ENCODE measurements at regions not wholly inside any gene's neighbourhood (a gene's known extent, or its start where the extent isn't known, plus 50 kb on each side); places are given as distances from the start of the nearest gene placed in this dataset.

DNA sequence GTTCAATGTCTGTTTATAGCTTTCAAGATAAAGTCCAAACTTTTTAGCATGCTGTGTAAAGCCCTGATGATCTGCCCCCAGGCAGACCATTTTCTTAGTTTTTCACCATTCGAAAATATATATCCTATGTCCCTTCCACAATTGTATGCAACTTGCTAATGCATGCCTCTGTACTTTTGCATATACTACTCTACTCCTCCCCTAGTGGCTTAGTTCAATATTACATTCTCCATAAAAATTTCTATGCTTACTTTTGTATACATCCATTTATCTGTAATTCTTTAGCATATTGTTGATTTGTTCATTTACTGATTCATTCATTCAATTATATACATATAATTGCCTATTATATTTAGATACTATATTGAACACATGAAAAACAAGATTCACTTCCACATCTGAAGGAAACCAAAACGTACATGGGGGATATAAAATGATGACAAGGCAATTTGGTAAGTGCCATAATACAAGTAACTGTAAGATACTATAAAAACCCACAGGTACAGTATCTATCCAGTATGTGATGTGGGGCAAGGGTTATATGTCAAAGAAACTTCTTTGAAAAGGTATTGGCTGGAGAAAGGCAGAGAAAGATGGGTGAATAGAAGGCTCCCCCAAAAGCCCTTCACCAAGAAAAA lies 902.5 kb downstream of the FAM133A start:
- no peak for TF ChIP-seq CTCF (IDR thresholded peaks at IDR 0.05; ENCODE audit: low read depth, low read length)
- no peak overlapping the region for H3K4me3 ChIP-seq (ENCODE audit: low read depth, low read length)
- no peak for DNase-seq (ENCODE audit: low read depth, low spot score)
- in situ Hi-C loops (cut with HindIII; ENCODE audit: low sequenced_read_pairs), result no loop called here

DNA sequence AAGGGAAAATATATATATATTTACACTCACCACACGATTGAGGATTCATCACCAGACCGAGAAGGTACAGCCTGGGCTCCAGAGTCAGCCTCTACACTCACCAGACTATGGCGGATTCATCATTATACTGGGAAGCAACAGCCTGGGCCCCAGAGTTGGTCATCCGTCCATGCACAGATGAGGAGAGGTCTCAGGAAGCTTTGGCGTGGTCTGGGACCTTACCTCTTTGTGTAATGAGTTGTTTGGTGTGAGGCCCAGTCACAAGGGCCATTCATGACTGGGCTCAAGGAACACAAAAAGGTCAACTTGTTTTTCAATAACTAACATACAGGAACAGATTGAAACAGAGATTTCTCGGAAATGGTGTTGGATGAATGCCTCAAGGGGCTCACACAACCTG lies 926.1 kb downstream of the FAM133A start:
- in situ Hi-C loops (cut with HindIII; ENCODE audit: low sequenced_read_pairs), result no loop called here
- DNase-seq (ENCODE audit: low read depth, low spot score), result no peak
- no peak for TF ChIP-seq CTCF (IDR thresholded peaks at IDR 0.05; ENCODE audit: low read depth, low read length)
- no peak overlapping the region for H3K4me3 ChIP-seq (ENCODE audit: low read depth, low read length)

DNA sequence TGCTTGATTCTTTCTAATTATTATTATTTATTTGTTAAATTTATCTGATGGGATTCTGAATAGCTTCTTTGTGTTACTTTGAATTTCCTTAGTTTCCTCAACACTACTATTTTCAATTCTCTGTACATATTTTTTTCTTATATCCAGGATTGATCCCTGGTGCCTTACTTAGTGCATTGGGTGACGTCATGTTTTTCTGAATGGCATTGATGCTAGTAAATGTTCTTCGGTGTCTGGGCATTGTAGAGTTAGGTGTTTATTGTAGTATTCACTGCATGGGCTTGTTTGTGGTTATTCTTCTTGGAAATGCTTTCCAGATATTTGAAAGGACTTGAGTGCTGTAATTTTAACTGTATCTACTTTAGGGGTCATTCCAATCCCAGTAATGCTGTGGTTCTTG lies 938.1 kb downstream of the FAM133A start:
- TF ChIP-seq CTCF (IDR thresholded peaks at IDR 0.05; ENCODE audit: low read depth, low read length), result no peak
- DNase-seq (ENCODE audit: low read depth, low spot score), result no peak
- in situ Hi-C loops (cut with HindIII; ENCODE audit: low sequenced_read_pairs), result no loop called here
- no peak overlapping the region for H3K4me3 ChIP-seq (ENCODE audit: low read depth, low read length)

DNA sequence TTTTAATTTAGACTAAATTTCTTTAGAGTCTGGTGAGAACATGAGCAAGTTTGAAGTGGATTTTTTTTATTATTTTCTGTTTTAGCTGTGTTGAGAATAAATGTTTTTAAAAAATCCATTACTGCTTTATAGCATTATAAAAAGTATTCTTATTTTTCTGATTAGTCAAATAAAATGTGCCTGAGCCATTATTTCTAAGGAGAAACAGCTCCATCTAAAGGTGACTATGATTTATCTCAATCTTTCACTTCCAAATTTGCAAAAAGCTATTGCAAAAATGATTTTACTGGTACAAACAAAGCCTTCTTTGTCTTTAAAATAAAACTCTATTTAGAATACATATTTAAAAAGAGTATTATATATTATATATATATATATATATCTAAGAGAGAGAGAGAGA lies 959.2 kb downstream of the FAM133A start:
- in situ Hi-C loops (cut with HindIII; ENCODE audit: low sequenced_read_pairs), result no loop called here
- no peak for DNase-seq (ENCODE audit: low read depth, low spot score)
- no peak overlapping the region for H3K4me3 ChIP-seq (ENCODE audit: low read depth, low read length)

GRCh38 chrX:94635003-94635402 lies 961.0 kb downstream of the FAM133A start:
- no peak for DNase-seq (ENCODE audit: low read depth, low spot score)
- in situ Hi-C loops (cut with HindIII; ENCODE audit: low sequenced_read_pairs), result no loop called here
- no peak overlapping the region for H3K4me3 ChIP-seq (ENCODE audit: low read depth, low read length)
- TF ChIP-seq CTCF (IDR thresholded peaks at IDR 0.05; ENCODE audit: low read depth, low read length), result no peak

More for the DNA sequence above, 959.2 kb downstream of the FAM133A start:
- TF ChIP-seq CTCF (IDR thresholded peaks at IDR 0.05; ENCODE audit: low read depth, low read length), result no peak

DNA sequence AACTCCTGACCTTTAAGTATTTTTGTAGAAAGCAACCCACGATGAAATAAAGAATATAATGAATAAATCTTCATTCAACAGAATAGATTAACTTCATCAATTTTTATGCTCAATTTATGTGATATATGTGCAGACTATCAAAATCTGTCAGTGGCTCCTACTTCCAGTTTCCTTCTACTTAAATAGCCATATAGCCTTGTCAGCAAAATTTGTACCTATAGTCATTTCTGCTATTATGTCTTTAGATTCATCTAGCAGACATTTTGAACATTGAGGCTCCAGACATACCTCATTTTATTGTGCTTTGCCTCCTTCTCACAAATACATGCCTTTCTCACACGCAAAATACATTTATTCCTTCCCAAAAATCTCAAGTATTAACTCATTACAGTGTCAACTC lies 971.7 kb downstream of the FAM133A start:
- no peak for DNase-seq (ENCODE audit: low read depth, low spot score)
- in situ Hi-C loops (cut with HindIII; ENCODE audit: low sequenced_read_pairs), result no loop called here
- TF ChIP-seq CTCF (IDR thresholded peaks at IDR 0.05; ENCODE audit: low read depth, low read length), result no peak
- no peak overlapping the region for H3K4me3 ChIP-seq (ENCODE audit: low read depth, low read length)

GRCh38 chrX:94655180-94655579 lies 981.2 kb downstream of the FAM133A start:
- H3K4me3 ChIP-seq (ENCODE audit: low read depth, low read length), result no peak overlapping the region
- in situ Hi-C loops (cut with HindIII; ENCODE audit: low sequenced_read_pairs), result no loop called here
- no peak for TF ChIP-seq CTCF (IDR thresholded peaks at IDR 0.05; ENCODE audit: low read depth, low read length)
- DNase-seq (ENCODE audit: low read depth, low spot score), result no peak
